Stimulated activated CD4-positive, alpha-beta T cell treated with anti-CD3 and anti-CD28 coated beads, Interleukin-12 subunit alpha, Interleukin-12 subunit beta, amount 100 ng/mL, for 4 hours (primary cell): ENCODE measurements at regions not wholly inside any gene's neighbourhood (a gene's known extent, or its start where the extent isn't known, plus 50 kb on each side); places are given as distances from the start of the nearest gene placed in this dataset.
"Not testable (repeated sequence)": the region's sequence is repeated elsewhere in the genome, so short reads cannot be mapped to it uniquely, and the experiment has no call there.

Experiments
- DNase-seq: peaks from one replicate; pipeline ENCODE4 v3.0.0-alpha.2; 2020

DNA sequence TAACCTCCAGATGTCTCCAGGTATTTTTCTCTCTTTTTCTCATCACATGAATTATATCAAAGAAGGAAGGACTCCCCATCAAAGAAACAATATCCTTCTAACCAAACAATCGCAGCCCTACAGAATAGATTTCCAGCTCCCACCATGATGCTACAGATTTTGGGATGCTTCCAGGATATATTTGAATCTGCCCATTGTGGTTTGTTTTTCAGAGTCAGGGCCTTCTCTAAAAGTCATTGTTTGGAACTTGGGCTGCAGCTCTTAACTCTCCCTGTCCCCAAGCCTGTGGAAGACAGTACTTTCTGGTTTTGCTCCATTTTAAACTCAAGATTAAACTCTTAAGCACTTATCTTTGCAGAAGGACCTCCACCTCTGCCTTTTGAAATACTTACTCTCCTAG is 223.2 kb downstream of the PMAIP1 start:
- no peak for DNase-seq

DNA sequence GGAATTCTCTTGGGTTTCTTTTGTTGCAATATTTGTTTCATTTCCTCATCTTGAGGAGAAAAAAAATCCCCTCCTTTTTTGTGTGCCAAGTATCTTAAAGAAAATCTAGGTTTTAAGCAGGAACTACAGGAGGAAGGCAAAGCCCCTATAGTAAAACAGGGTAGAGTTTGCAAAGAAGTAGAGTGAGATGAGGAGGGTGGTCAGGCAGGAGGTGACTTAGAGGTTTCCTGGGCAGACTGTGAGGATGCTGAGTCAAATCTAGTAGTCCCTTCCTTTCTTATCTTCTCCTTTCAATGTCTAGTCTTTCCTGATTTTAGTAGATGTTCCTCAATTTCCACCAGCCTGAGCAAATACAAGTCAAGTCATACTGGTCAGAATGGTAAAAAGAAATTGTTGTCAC is 222.5 kb downstream of the PMAIP1 start:
- DNase-seq: no peak

DNA sequence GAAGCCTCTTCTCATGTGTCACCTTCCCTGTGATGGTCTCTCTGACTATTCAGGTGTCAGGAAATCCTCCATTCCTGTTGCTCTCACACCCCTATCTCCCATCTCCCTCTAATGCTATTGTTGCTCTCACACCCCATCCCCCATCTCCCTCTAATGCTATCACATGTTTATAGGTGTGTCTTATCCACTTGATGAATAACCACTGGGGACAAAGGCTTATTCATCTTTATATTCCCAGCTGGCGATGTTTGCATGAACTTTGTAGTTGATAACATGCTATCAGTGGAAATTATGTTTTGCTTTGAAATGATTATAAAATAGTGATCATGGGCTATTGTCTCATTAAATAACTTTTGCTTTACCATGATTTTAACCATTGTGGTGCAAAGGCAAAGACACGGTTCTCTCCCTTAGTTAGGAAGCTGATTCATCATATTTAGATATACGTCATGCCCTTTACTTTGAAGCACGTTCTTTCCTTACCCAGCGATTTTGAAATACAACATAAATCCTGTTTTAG is 220.5 kb downstream of the PMAIP1 start:
- DNase-seq: no peak

DNA sequence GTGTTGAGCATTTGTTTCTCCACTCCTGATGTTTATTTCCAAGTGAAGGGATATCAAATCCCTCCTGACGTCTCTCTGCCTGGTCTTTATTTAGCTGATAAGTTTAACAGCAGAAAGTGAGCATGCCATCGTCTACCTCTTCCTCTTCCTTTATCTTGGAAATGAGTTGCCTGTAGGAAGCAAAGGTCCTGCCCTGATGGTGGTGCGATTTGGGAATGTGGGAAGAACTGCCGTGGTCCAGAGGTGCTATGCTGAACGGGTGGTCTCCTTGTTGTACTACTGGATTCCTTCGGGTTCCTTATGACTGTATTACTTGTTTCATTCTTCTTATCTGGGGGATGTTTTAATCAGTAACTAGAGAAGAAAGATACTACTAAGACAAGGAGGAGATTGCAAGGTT is 217.5 kb downstream of the PMAIP1 start:
- DNase-seq: no peak

DNA sequence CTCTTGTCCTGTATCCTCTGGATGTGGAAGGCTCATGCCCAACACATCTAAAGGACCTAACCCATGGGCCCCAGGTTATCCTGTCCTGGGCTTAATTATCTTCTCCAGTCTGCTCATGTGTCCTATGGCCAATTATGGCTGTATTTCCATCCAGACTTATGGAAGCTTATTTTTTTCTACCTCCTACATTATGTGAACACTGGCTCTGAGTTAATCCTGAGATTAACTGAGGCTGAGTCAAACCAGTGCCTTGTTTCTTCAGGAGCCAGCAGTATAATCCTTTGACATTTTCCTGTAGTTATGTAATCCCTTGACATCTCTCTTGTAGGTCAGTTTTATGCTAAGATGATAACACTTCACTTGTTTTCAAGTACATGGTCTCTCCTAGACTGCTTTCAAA is 213.6 kb downstream of the PMAIP1 start:
- DNase-seq: no peak

DNA sequence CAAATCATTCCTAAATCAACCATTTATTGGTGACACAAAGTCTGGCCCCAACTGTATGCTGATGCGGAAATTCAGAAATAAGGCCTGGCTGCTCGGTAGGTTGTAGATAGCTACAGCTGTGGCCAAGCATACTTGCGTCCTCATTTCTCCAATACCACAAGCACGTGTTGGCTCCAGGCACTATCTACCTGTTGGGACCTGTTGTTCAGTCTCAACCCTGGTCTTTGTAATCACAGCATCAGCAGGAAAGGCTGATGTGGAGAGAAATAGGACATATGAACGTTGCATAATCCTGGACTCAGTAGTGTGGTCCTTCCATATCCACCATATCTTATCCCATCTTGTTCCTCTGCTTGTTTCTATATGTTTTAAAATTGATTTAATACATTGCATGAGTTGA is 212.6 kb downstream of the PMAIP1 start:
- no peak for DNase-seq

DNA sequence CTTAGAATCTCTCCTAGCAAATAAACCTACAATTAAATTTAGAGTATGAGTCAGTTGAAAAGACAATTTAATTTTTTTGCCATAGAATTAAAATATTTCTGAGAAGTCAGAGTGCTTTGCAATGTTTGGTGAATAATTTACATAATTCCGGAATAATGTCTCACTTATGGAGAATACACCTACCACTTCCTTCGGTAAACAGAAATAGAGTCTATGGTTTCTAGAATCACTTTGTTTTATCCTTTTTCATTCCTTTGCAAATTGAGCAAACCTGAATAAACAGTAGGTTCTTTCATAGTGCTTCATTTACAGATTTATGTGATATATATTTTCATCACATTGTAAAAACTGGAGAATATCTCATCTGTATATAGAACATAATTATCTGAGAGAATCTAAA is 211.7 kb downstream of the PMAIP1 start:
- no peak for DNase-seq

DNA sequence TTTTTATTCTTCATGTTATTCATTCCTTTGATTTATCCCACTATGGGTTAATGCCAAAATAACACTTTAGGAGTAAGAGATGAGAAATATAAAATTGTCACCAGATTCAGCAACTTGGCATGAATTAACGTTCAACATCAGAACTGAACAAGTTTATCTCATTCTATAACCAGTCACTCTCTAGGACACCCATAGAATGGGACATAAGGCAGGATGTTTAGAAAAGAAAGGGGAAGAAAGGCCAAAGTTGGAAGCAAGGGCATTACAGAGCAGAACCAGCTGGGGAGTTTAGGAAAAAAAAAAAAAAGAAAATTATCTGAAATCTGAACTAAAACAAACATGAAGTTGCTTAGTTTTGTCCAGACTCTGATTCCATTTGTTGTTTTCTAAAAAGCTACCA is 211.0 kb downstream of the PMAIP1 start:
- DNase-seq: no peak

DNA sequence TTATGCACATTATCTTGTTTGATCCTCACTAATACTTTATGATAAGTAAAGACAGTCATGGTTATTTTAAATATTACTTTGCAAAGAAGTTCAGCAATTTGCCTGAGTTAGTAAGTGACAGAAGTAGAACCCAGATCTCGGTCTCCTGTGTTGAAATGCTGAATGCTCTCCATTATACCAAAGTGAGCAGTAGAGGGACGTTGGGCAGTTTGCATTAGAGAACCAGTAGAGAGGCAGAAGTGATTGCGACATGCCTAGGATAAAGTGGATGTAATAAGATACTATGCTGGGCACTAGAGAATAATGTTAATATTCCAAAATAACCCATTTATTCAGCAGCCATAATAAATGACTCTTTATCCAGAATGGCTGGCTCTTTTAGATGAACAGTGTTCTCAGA is 201.0 kb downstream of the PMAIP1 start:
- DNase-seq: no peak

DNA sequence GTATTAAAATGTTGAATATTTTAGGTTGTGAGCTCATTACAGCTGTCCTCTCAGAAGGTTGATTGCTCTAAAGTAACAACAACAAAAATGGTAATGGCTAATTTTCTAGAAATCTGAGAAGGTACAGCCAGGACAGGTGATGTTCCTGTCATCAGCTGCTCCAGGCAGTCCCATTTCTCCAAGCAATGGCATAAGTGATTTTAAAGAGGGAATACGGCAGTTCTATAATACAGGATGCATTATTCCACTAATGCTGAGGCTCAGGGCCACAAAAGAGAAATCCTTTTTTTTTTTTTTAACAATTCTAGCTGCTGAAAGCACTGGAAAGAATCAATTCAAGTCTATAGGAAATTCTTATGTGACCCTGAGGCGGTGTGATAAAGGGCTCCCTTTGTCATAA is 199.9 kb downstream of the PMAIP1 start:
- no peak for DNase-seq

DNA sequence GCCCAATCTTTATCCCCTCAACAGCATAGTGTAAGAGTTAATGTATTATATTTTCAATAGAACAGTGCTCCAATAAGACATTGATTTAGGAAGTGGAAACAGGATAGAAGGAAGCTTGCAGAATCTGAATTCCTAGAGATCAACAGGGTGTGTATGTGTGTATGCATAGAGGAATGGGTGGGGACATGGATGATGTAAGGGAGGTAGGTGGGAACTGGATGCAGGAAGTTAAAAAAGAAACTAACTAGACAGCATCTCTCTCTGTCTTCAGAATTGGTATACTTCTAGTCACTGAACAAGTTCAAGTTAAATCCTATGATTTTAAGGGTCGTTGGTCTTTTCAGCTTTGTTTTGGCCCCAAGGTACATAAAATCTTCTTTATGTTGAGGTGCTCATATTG is 196.6 kb downstream of the PMAIP1 start:
- DNase-seq: no peak

DNA sequence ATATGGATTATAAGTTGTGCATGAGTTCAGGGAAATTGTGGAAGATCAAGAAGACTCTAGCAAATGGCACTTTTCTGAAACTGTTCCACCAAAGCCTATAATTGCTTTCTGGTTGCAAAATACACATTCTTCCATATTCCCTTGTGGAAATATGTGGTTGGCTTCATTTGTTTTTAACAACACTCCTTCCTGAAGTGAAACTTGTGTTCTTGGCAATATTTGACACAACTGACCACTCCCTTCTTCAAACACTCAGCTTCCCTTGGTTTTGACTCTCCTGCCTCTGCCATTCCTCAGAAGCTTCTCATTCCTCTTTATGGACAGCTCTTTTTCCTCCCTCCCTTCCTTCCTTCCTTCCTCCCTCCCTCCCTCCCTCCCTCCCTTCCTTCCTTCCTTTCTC is 192.3 kb downstream of the PMAIP1 start:
- no peak for DNase-seq

DNA sequence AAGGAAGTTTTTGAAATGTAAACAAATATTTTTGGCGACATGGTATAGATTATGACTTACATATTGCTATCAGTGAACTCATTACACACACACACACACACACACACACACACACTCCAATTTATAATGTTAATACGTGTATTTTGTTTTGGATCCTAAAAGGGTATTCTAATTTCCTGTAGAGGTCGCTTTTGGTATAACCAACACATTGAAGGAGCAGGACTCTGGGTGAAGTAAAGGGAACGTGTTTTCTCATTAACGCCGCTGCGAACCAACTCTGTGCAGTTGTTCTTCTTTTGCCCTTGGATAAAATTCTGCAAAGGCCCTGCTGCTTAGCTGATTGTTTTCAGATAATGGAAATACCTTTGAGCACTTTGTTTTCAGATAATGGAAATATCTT is 190.4 kb downstream of the PMAIP1 start:
- DNase-seq: no peak

DNA sequence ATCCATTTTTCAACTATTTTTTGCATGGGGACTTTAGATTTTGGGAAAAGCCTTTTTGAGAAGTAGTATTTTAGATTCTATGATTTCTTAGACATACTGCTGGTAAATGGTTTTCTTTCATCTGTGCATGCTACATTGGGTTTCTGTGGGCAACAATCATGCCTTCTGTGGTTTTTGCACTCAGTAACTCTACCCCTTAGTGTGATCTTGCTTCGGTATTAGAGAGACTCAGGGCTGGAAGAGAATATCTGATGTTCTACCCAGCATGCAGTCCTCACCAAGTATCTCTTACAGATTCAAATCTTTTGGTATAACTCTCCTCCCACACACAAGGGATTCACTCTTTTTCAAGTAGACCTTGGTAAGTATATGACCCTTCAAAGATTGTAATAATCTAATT is 183.0 kb downstream of the PMAIP1 start:
- no peak for DNase-seq

DNA sequence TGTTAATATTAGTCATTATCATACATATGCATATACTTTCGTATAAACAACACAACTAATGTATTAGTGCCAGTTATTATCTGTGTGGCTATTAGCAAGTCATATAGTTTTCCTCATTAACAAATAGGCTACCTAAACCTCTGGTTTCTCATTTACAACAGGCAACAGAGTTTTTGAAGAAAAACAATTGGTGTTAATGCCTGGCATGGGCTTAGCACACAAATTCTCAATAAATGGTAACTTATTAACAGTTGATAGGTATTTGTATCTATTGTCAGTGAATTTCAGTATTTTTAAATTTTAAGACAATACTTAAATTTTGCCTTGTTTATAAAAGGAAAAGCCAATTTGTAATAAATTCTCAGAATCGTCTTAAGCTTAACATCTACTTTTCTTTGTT is 182.5 kb downstream of the PMAIP1 start:
- no peak for DNase-seq

DNA sequence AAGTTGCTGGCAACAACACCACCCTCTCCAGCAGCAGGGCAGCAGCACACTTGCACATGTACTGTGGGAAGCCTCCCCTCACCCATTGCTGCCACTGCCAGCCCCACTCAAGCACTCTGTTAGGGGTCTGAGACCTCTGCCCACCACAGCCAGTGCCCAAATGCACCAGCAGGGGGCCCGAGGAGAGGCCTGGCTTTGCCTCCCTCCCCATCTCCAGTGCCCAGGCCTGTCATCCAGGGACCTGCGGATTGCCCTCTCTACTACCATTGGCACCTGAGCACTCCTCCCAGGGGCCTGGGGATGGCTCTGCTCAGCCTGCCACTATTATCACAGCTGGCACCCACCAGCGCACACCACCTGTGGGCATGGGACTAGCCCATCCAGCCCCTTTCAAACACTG is 175.7 kb downstream of the PMAIP1 start:
- no peak for DNase-seq

DNA sequence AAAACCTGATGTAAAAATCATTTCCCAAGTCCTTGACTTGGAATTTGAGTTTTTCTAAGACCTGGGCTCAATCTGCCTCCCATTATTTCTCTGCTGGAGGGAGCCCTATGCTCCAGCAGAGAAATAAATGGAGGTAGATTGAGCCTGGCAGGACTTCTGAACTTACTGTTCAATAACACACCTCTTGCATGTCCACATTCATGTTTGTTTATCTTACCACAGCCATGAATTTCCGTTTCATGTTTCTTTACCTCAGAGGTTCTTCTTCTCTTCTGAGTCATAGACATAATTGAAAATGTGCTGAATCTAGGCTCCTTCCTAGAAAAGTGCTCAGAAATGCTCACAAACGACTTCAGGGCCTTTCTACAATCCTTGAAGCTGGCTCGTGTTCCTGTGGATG is 170.8 kb downstream of the PMAIP1 start:
- DNase-seq: no peak

DNA sequence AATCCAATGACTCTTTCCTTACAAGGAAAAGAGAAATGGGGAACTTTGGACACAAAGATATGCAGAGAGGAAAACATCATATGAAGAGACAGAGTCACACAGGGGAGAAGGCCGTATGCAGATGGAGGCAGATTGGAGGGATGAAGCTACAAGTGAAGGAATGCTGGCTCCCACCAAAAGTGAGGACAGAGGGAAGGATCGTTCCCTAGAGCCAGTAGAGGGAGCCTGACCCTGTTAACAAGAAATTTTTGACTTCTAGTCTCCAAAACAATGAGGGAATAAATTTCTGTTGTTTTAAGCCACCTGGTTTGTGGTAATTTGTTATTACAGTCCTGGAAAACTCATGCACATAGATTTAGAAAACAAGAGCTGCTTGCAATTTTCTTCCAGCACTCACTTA is 169.3 kb downstream of the PMAIP1 start:
- no peak for DNase-seq

DNA sequence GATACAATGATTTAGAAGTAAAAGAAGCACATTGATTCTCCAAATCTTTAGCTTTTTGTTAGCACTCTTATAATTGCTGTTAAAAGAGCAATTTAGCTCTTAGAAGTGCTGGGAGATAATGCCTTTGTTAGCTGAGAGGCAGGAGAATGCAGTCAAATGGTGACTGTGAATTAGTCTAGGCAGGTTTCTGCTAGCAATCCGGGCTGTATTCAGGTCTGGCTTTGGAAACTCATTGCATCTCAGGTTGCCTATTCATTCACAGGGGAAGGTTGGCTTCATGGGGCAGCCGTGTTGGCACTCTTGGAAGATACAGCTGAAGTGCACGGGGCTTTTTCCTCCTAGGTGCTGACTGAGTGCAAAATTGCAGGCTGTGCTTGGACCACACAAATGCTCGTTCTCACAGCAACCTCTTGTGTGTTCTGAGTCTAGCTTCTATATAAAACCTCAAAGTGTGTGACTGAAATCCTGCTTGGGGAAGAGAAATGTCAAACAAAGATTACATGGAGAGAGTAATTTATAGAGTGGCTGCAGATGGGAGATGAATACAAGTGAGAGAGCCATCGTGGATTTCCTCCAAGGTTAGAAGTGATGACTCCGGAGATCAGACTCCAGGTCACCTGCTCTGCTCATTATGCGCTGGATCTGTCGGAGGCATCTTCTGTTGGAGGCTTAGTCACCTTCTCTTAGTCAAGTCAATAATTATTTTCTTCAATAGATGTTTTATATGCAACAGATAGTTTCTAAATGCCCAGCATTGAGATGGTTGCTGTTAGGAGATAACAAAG is 167.8 kb downstream of the PMAIP1 start:
- no peak for DNase-seq

DNA sequence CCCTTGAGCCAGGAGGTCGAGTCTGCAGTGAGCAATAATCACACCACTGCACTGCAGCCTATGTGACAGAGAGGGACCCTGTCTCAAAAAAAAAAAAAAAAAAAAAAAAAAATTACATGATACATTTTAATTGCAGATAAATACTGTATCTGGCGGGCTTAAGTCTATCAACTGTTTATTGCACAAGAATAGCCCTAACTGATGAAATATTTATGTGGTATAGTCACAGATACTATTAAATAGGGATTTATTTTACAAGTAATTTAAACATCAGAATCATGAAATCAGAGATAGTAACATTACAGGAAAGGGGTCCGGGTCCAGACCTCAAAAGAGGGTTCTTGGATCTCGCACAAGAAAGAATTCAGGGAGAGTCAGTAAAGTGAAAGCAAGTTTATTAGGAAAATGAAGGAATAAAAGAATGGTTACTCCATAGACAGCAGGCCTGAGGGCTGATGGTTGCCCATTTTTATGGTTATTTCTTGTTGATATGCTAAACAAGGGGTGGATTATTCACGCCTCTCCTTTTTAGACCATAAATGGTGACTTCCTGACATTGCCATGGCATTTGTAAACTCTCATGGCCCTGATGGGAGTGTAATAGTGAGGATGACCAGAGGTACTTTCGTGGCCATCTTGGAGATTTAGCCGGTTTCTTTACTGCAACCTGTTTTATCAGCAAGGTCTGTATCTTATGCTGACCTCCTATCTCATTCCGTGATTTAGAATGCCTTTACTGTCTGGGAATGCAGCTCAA is 166.6 kb downstream of the PMAIP1 start:
- DNase-seq: no peak

DNA sequence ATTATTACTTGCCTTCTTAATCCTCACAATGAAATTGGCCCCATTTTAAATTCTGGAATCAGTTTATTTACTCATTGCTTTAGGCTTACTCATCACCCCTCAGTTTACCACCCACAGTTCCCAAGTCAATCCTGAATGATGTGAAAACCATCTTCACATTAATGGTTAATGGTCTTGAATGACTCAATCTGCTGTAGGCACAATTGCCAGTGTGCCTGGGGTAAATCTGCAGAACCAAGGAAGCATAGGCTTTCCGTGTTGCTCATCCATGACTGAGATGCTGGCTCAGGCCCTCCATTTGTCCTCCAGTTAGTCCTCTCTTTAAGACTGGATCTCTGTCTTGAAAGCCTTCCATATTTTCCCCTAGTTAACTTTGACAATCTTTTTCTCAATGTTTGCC is 164.5 kb downstream of the PMAIP1 start:
- no peak for DNase-seq

DNA sequence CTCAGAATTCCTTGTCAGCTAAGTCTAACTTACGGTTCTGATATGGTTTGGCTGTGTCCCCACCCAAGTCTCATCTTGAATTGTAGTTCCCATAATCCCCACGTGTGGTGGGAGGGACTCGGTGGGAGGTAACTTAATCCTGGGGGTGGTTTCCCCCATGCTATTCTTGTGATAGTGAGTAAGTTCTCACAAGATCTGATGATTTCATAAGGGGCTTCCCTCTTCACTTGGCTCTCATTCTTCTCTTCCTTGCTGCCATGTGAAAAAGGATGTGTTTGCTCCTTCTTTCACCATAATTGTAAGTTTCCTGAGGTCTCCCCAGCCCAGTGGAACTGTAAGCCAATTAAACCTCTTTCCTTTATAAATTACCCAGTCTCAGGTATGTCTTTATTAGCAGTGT is 163.0 kb downstream of the PMAIP1 start:
- DNase-seq: not testable (repeated sequence)

DNA sequence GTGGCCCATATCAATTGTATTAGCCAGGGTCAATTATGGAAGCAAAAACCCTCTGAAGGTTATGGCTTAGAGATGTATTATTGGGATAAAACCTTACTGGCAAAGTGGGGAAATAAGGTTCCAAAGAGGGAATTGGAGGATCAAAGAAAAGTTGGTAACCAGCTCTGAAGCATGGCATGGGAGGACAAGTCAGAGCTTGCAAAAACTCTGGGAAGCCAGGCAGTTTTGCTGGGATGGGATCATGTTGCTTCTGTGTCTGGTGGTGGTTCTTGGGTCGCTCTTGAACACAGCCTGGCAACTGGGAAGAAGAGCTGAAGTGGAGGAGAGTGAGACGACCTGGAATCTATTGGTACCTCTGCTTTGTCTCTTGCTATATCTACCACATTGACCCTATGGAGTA is 162.6 kb downstream of the PMAIP1 start:
- no peak for DNase-seq

DNA sequence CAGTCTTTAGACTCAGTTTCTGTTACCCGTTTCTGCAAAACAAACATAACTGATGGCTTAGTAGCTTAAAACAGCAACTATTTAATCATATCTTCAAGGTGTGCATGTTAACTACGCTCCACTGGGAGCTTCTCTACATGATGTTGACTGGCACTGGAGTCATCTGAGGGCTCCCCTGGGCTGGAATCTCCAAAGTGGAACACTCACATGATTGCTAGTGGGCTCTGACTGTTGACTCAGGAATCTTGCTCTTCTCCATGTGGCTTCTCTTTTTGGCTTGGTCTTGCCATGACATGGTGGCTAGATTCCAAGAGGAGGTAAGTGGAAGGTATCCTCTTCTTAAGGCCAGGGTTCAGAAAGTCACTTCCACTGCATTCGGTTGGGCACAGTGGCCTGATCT is 160.8 kb downstream of the PMAIP1 start:
- DNase-seq: no peak

DNA sequence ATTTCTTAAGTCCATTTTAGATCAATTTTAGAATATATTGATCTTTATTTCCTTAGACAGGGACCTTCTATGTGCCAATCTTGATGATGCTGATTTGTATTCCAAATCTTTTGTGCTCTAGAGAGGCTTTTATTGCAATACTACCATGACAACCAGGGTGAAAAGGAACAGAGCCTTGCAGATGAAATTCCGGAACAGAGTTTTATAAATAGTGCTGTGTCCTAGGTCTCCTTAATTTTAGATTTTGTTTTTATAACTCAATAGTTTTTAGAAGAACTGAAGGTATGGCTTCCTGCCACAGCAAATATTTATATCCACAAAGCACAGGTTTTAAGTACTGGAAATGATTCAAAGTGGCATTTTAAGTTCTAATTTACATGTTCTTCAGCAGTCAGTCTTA is 160.2 kb downstream of the PMAIP1 start:
- DNase-seq: no peak
